HG03108 (cell line): ENCODE measurements at regions not wholly inside any gene's neighbourhood (a gene's known extent, or its start where the extent isn't known, plus 50 kb on each side); places are given as distances from the start of the nearest gene placed in this dataset.

Experiments
- ATAC-seq: cut with Tn5 transposase; IDR thresholded peaks from one replicate; pipeline ENCODE4 v1.9.1; 2021; ENCODE audit warnings: moderate library complexity; ENCODE audit not compliant: unreplicated experiment

GRCh38 chr2:51490576-51491234 is 458.8 kb upstream of the NRXN1 start:
- no peak for ATAC-seq

GRCh38 chr2:51484605-51485004 is 452.7 kb upstream of the NRXN1 start:
- ATAC-seq = no peak

GRCh38 chr2:51483720-51484119 is 451.8 kb upstream of the NRXN1 start:
- ATAC-seq = no peak

GRCh38 chr2:51472783-51473182 is 440.9 kb upstream of the NRXN1 start:
- no peak for ATAC-seq

- no peak for ATAC-seq
Observed at GRCh38 chr2:51472300-51472699, 440.4 kb upstream of the NRXN1 start.

- ATAC-seq = no peak
Observed at GRCh38 chr2:51469102-51469501, 437.2 kb upstream of the NRXN1 start.

GRCh38 chr2:51465326-51465725 is 433.4 kb upstream of the NRXN1 start:
- no peak for ATAC-seq

- no peak for ATAC-seq
Observed at GRCh38 chr2:51454177-51454576, 422.2 kb upstream of the NRXN1 start.

- no peak for ATAC-seq
Observed at GRCh38 chr2:51448911-51449310, 417.0 kb upstream of the NRXN1 start.

- ATAC-seq = no peak
Observed at GRCh38 chr2:51441786-51442185, 409.9 kb upstream of the NRXN1 start.

GRCh38 chr2:51424418-51424817 is 392.5 kb upstream of the NRXN1 start:
- no peak for ATAC-seq

- no peak for ATAC-seq
Observed at GRCh38 chr2:51420511-51420910, 388.6 kb upstream of the NRXN1 start.

- ATAC-seq = no peak
Observed at GRCh38 chr2:51413726-51414125, 381.8 kb upstream of the NRXN1 start.

- no peak for ATAC-seq
Observed at GRCh38 chr2:51410331-51410730, 378.4 kb upstream of the NRXN1 start.

GRCh38 chr2:51409920-51410319 is 378.0 kb upstream of the NRXN1 start:
- no peak for ATAC-seq

- no peak for ATAC-seq
Observed at GRCh38 chr2:51404226-51404625, 372.3 kb upstream of the NRXN1 start.

- no peak for ATAC-seq
Observed at GRCh38 chr2:51401546-51401945, 369.6 kb upstream of the NRXN1 start.

GRCh38 chr2:51387235-51387634 is 355.3 kb upstream of the NRXN1 start:
- no peak for ATAC-seq

- ATAC-seq = no peak
Observed at GRCh38 chr2:51379997-51380396, 348.1 kb upstream of the NRXN1 start.

- no peak for ATAC-seq
Observed at GRCh38 chr2:51368250-51368649, 336.3 kb upstream of the NRXN1 start.

- ATAC-seq = no peak
Observed at GRCh38 chr2:51350100-51350499, 318.2 kb upstream of the NRXN1 start.

GRCh38 chr2:51344886-51345285 is 313.0 kb upstream of the NRXN1 start:
- no peak for ATAC-seq
